SU-DHL-6 (cell line): ENCODE measurements at regions not wholly inside any gene's neighbourhood (a gene's known extent, or its start where the extent isn't known, plus 50 kb on each side); places are given as distances from the start of the nearest gene placed in this dataset.

Experiments used
- H2AFZ ChIP-seq: fragments of 200-600 bp; sonication (generic); 2 replicates; pipeline ENCODE4 v1.6.1; 2014; ENCODE audit warnings: low read depth, mild to moderate bottlenecking, moderate library complexity, mixed read lengths, antibody characterized with exemption, low read length; ENCODE audit not compliant: severe bottlenecking
- H3F3A ChIP-seq: fragments of 200-600 bp; shearing (Covaris generic); 2 replicates; pipeline ENCODE4 v1.6.0; 2016; ENCODE audit warnings: antibody characterized with exemption, mild to moderate bottlenecking; ENCODE audit not compliant: insufficient read depth
- H3K27ac ChIP-seq: fragments of 200-600 bp; sonication (generic); 2 replicates; pipeline ENCODE4 v1.5.1; 2016; ENCODE audit warnings: low read depth, mild to moderate bottlenecking, low read length, moderate library complexity, mixed read lengths
- H3K27me3 ChIP-seq: fragments of 200-600 bp; sonication (generic), shearing (Covaris generic); 2 replicates; pipeline ENCODE4 v1.6.0; 2014; ENCODE audit warnings: mild to moderate bottlenecking, low read length
- H3K36me3 ChIP-seq: fragments of 200-600 bp; sonication (generic); 2 replicates; pipeline ENCODE4 v1.6.1; 2014; ENCODE audit warnings: mild to moderate bottlenecking, low read length, mixed read lengths
- H3K4me2 ChIP-seq: fragments of 300-600, 200-600 bp; shearing (Covaris generic), sonication (generic); 2 replicates; pipeline ENCODE4 v1.6.0; 2014; ENCODE audit warnings: low read length, low read depth, mild to moderate bottlenecking; ENCODE audit not compliant: poor library complexity, severe bottlenecking
- H3K4me3 ChIP-seq: fragments of 200-600 bp; sonication (generic); 2 replicates; pipeline ENCODE4 v1.5.1; 2014; ENCODE audit warnings: antibody characterized with exemption, low read length, mild to moderate bottlenecking, mixed read lengths; ENCODE audit not compliant: insufficient read depth, poor library complexity, severe bottlenecking
- H3K79me2 ChIP-seq: fragments of 200-600 bp; sonication (generic); 2 replicates; pipeline ENCODE4 v1.6.1; 2014; ENCODE audit warnings: mild to moderate bottlenecking, low read length, moderate library complexity; ENCODE audit not compliant: insufficient read depth
- H3K9ac ChIP-seq: fragments of 200-600 bp; sonication (generic); 2 replicates; pipeline ENCODE4 v1.7.0; 2014; ENCODE audit warnings: mild to moderate bottlenecking, low read length
- H3K9me2 ChIP-seq: fragments of 200-600 bp; sonication (generic); replicated peaks from 2 replicates; pipeline ENCODE4 v1.6.1; 2014; ENCODE audit warnings: low read length; ENCODE audit not compliant: insufficient read depth
- H3K9me3 ChIP-seq: fragments of 200-600 bp; sonication (generic); 2 replicates; pipeline ENCODE4 v1.6.1; 2014; ENCODE audit warnings: low read length, mixed read lengths; ENCODE audit not compliant: insufficient read depth
- H4K20me1 ChIP-seq: fragments of 200-600 bp; sonication (generic); 2 replicates; pipeline ENCODE4 v1.6.1; 2014; ENCODE audit warnings: low read depth, mild to moderate bottlenecking, antibody characterized with exemption, low read length, moderate library complexity, mixed read lengths
- EZH2phosphoT487 ChIP-seq: fragments of 200-600 bp; sonication (generic), shearing (Covaris generic); conservative IDR thresholded peaks from 2 replicates; pipeline ENCODE4 v1.6.1; 2018; ENCODE audit warnings: mild to moderate bottlenecking, antibody characterized with exemption, low read length, moderate library complexity, mixed read lengths
- TF ChIP-seq, protein P1 (sequence below): fragments of 200-600 bp; sonication (generic); IDR thresholded peaks from one replicate; pipeline ENCODE4 v1.5.1; 2017; ENCODE audit warnings: antibody characterized with exemption, mild to moderate bottlenecking, low read length, moderate library complexity; ENCODE audit not compliant: insufficient read depth, poor library complexity, severe bottlenecking

DNA sequence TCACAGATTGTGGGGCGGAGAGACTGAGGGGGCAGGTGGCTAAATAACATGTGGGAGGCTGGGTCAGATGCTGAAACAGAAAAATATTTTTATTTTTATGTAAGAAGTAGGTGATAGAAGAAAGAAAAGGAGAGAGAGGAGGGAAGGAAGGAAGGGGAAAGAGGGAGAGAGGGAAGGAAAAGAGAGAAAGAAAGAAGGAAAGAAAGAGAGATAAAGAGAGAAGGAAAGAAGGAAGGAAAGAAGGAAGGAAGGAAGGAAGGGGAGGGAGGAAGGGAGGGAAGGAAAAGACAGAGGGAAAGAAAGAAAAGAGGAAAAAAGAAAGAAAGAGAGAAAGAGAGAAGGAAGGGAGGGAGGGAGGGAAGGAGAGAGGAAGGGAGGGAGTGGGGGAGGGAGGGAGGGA, 224.9 kb downstream of the UQCRFS1 start:
- Histone ChIP-seq H3K27ac (no peak overlapping the region), H3K9ac (no peak overlapping the region), H3F3A (no peaks in the 10 kb centered on the region), H4K20me1 (no peaks in the 10 kb centered on the region), H3K36me3 (no peaks in the 10 kb centered on the region), H3K9me2 (no peaks in the 10 kb centered on the region), H2AFZ (no peak overlapping the region), H3K9me3 (no peaks in the 10 kb centered on the region), H3K79me2 (no peaks in the 10 kb centered on the region), H3K4me2 (no peak overlapping the region), H3K4me3 (no peak overlapping the region), H3K27me3 (no peaks in the 10 kb centered on the region; the same call in 1 of the 2 replicates)
- TF ChIP-seq, protein P1, sequence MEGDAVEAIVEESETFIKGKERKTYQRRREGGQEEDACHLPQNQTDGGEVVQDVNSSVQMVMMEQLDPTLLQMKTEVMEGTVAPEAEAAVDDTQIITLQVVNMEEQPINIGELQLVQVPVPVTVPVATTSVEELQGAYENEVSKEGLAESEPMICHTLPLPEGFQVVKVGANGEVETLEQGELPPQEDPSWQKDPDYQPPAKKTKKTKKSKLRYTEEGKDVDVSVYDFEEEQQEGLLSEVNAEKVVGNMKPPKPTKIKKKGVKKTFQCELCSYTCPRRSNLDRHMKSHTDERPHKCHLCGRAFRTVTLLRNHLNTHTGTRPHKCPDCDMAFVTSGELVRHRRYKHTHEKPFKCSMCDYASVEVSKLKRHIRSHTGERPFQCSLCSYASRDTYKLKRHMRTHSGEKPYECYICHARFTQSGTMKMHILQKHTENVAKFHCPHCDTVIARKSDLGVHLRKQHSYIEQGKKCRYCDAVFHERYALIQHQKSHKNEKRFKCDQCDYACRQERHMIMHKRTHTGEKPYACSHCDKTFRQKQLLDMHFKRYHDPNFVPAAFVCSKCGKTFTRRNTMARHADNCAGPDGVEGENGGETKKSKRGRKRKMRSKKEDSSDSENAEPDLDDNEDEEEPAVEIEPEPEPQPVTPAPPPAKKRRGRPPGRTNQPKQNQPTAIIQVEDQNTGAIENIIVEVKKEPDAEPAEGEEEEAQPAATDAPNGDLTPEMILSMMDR = no peak
- TF ChIP-seq EZH2phosphoT487 = no peak

DNA sequence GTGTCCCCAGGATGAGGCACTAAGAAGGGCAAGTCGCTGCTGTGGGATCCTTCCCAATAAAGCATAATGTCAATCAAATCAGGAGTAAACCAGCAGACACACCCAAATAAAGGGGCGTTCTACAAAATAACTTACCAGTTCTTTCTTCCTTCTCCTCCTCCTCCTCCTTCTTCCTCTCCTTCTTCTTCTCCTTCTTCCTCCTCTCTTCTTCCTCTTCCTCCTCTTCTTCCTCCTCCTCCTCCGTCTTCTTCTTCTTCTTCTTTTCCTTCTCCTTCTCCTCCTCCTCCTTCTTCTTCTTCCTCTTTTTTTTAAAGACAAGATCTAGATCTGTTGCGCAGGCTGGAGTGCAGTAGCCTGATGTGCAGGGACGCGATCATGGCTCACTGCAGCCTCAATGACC, 225.8 kb downstream of the UQCRFS1 start:
- Histone ChIP-seq H3K27me3 (no peaks in the 10 kb centered on the region; the same call in 1 of the 2 replicates), H3K4me2 (no peak overlapping the region), H3K9ac (no peak overlapping the region), H3K4me3 (no peak overlapping the region), H3K9me2 (no peaks in the 10 kb centered on the region), H3K79me2 (no peaks in the 10 kb centered on the region), H2AFZ (no peak overlapping the region), H3K27ac (no peak overlapping the region), H3K9me3 (no peaks in the 10 kb centered on the region), H4K20me1 (no peaks in the 10 kb centered on the region), H3F3A (no peaks in the 10 kb centered on the region), H3K36me3 (no peaks in the 10 kb centered on the region)
- no peak for TF ChIP-seq EZH2phosphoT487
- TF ChIP-seq, protein P1 = no peak

DNA sequence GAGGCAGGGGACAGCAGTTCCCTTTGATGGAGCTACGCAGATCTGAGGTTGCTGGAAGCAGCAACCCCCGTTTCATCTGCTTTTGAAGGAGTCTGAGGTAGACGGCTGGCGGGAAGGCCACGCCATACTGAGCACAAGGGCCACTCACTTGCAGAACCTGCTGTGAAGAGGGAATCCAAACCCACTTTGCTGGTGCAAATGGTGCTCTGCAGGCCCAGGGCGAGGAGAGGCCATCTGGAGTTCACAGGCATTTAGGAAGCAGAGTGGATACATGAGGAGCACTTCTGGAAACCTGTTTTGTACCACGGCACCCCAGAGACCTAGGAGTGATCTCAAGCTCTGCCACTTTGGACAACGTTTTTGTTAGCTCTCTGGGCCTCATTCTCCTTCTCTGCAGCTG, 227.8 kb downstream of the UQCRFS1 start:
- no peaks in the 10 kb centered on the region for H3K9me3 ChIP-seq
- H3K36me3 ChIP-seq = no peaks in the 10 kb centered on the region
- no peak overlapping the region for H3K27ac ChIP-seq
- H3K9me2 ChIP-seq = no peaks in the 10 kb centered on the region
- no peak overlapping the region for H3K4me2 ChIP-seq
- no peaks in the 10 kb centered on the region for H3K79me2 ChIP-seq
- H4K20me1 ChIP-seq = no peaks in the 10 kb centered on the region
- peaks cover 4% of the 10 kb centered on the region; the same call in 1 of the 2 replicates for H3K27me3 ChIP-seq
- no peak overlapping the region for H2AFZ ChIP-seq
- TF ChIP-seq, protein P1 = no peak
- TF ChIP-seq EZH2phosphoT487 = no peak
- no peak overlapping the region for H3K4me3 ChIP-seq
- H3F3A ChIP-seq = no peaks in the 10 kb centered on the region
- H3K9ac ChIP-seq = no peak overlapping the region

DNA sequence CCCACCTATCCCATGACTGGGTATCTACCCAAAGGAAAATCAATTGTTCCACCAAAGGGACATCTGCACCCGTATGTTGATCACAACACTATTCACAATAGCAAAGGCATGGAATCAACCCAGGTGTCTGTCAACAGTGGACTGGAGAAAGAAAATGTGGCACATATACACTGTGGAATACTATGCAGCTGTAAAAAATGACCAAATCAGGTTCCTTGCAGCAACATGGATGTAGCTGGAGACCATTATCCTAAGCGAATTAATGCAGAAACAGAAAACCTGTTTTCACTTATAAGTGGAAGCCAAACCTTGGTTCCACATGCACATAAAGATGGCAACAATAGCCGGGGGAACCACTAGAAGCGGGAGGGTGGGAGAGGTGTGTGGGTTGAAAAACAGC, 228.6 kb downstream of the UQCRFS1 start:
- Histone ChIP-seq H3K9ac (no peak overlapping the region), H3K9me2 (no peaks in the 10 kb centered on the region), H4K20me1 (no peaks in the 10 kb centered on the region), H3K27me3 (peaks cover 5% of the 10 kb centered on the region; the same call in 1 of the 2 replicates), H3K4me2 (no peak overlapping the region), H3K27ac (no peak overlapping the region), H3K9me3 (no peaks in the 10 kb centered on the region), H3F3A (no peaks in the 10 kb centered on the region), H3K36me3 (no peaks in the 10 kb centered on the region), H2AFZ (no peak overlapping the region), H3K4me3 (no peak overlapping the region), H3K79me2 (no peaks in the 10 kb centered on the region)
- no peak for TF ChIP-seq EZH2phosphoT487
- TF ChIP-seq, protein P1 = no peak
